HS-5 (cell line): ENCODE measurements at regions not wholly inside any gene's neighbourhood (a gene's known extent, or its start where the extent isn't known, plus 50 kb on each side); places are given as distances from the start of the nearest gene placed in this dataset.
"Not testable (repeated sequence)": the region's sequence is repeated elsewhere in the genome, so short reads cannot be mapped to it uniquely, and the experiment has no call there.

Experiments used
- DNase-seq: peaks from one replicate; pipeline ENCODE4 v3.0.0-alpha.2; 2012; ENCODE audit warnings: low read depth

GRCh38 chr6:11384531-11385309, 152.3 kb upstream of the NEDD9 start:
- DNase-seq = no peak

GRCh38 chr6:11381801-11382513, 149.5 kb upstream of the NEDD9 start:
- no peak for DNase-seq

DNA sequence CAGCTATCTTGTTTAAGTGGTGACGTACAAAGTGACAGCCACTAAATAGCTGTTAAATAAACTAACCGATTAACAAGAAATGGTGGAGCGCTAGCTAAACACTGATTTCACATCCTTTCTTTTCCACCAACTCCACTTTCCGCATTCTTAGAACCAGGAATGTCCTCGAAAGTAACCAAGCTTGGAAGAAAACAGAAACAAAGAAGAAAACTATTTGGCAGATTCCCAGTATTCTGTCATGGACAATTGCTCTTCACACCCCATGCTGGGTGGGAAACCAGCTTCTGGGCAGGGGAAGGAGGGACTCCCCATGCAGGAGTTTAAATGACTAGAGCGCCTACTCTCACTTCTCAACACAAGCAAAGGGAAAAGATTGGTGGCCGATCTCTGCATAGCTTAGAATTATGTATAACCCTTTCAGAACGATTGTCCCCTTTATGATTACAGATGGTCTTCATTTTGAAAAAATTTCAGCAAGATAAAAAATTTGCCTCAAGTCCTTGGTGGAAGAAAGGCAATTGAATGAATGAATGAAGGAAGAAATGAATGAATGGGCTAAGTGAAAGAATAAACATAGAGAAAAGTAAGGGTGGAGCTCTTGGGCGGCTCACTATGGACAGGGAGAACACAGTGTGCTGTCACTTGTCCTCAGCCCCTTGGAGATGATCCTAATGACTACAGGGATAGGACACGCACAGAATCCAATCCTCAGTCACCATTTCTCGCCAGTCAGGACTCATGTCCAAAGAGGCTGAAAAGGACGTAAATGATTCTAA, 148.7 kb upstream of the NEDD9 start:
- DNase-seq = no peak

DNA sequence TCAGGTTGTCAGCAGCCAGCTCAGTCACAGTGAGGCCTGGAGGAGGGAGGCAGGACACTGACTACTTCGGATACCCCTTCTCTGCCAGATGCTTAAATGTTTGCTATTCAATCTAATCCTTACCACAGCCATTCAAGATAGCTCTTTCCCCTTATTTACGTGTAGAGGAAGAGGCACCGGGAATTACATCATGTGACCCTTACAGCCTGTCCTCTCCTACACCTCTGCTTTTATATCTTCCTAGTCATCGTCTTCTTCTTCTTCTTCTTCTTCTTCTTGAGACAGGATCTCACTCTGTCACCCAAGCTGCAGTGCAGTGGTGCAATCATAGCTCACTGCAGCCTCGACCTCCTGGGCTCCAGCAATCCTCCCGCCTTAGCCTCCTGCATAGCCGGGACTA, 148.1 kb upstream of the NEDD9 start:
- DNase-seq = no peak

GRCh38 chr6:11379805-11380204, 147.3 kb upstream of the NEDD9 start:
- DNase-seq = no peak

- no peak for DNase-seq
These were observed 146.2 kb upstream of the NEDD9 start for GRCh38 chr6:11378639-11379038.

DNA sequence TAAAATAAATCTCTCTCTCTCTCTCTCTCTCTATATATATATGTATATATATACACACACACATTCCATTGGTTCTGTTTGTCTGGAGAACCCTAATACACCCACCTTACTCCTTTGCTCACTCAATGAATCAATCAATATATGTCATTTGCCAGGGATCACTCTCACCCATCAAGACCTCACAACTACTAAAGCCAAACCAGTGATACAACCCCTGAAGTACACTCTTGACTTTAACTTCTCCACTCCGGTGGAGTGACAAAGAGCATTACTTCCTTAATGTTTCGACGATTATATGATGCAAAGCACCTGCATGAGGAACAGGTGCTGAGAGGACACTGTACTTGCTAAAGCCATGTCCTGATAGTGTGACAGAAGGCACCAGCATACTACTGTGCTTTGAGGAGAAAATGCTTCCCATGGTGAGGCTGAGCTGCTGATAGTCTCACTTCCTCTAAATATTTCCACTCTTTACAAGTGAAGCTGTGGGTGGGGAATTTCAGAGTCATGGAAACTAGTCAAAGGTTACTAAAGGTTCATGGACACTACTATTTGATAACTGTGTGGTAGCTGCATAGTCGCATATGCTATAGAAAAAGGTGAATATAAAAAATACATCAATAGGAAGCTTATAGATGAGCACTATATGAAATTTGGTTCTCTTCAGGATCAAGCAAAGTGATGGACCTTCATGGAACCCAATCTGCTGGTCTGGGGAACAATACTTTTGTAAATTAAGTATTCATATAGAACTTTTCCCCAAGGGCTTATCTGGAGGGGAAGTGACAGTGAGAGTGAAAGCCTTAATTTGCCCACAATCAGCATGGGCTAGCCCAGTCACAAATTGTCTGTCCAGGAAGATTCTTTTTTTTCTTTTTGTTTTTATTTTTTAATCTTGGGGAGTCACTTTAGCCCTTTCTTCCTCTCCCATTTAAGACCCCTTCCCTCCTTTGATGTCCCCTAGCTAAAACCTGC, 141.9 kb upstream of the NEDD9 start:
- no peak for DNase-seq

- no peak for DNase-seq
These were observed 140.7 kb upstream of the NEDD9 start for GRCh38 chr6:11373208-11373607.

- DNase-seq = not testable (repeated sequence)
These were observed 139.8 kb upstream of the NEDD9 start for GRCh38 chr6:11372186-11372790.

DNA sequence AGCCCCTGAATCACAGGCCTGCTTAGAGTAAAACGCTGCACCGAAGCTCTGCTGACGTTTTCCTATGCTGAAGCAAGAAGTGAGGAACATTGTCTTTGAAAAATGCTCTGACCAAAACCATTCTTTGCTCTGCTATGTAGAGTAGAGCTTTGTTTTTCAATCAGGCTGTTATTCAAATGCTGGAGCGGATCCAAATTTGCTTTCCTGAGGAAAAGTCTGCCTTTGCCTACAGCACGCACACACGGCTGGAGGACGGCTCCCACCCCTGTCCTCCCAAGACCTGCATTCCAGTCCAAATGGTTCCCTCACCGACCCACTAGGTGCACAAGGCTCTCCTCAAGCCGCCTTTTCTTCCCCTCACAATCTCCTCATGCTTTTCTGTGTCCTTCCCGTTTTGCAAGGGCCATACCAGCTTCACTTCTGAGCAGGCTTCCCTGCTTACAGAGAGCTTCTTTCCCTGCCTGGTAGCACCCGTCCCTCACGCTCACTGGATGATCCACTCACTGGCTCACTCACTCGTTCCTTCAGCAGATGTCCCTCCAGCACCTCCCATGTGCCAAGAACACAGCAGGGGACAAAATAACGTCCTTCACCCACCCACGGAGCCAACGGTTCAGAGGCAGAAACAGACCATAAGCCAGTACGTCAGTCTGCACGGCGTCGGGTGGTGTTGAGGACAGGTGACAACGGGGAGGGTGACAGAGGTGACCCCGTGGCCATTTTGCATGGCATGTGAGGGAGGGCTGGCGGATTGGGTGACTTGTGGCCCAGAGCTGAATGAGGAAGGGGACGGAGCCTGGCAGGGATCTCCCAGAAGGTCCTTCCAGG, 137.9 kb upstream of the NEDD9 start:
- DNase-seq = no peak

DNA sequence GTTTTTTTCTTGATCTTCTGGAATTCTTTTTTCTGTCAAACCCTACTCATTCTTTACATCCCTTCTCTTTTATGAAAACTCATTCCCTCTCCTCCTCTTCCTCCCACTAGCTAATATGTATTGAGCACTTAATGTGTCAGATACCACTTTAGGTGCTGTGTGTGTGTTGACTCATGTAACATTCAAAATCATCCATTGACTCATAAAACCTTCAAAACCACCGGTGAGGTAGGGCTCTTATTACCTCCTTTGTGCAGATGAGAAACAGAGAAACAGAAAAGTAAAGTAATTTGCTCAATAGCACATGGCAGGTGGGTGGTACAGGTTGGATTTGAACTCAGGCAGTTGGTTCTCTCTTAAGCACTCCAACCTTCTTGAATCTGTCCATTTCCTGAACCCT, 136.3 kb upstream of the NEDD9 start:
- no peak for DNase-seq

DNA sequence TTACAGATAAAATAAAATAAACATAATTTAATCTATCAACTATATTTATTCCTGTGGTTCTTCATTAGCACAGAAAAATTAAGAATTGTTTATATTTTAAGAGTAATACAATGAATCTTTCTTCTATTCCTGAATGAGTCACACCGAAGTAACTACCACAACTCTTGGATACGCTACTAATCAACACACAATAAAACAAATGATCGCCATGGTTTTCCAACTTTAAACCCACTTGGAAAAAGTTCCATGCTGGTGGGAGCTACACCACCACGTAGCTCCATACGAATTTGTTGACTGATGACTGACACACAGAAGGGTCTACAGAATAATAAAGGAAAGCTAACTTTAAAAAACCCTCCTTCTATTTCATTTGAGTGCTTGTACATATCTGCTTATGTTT, 135.8 kb upstream of the NEDD9 start:
- no peak for DNase-seq

DNA sequence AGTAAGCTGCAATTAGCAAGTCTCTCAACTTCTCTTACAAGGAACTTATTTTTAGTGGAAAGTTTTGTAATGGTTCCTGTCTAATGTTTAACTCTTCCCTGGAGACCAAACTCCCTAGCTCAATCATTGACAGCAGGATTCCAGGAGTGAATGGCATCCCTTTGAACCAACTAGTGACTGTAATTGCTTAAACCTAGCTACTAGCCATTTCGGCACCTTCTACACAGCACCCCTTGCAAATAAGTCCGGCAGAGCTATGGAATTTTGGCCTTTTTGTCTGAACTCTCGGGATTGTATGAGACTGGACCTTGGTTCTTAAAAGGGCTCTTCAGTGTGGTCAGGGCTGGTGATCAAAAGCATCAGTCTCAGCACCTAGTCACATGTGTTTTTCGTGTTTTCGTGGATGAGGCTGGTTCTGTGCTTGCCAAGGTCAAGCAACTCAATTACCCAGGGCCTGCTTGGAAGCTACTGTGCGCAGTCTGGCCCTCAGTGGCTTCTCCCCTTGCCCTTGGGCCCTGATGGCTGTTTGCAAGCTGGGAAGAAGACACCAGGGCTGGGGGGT, 135.3 kb upstream of the NEDD9 start:
- DNase-seq = no peak

DNA sequence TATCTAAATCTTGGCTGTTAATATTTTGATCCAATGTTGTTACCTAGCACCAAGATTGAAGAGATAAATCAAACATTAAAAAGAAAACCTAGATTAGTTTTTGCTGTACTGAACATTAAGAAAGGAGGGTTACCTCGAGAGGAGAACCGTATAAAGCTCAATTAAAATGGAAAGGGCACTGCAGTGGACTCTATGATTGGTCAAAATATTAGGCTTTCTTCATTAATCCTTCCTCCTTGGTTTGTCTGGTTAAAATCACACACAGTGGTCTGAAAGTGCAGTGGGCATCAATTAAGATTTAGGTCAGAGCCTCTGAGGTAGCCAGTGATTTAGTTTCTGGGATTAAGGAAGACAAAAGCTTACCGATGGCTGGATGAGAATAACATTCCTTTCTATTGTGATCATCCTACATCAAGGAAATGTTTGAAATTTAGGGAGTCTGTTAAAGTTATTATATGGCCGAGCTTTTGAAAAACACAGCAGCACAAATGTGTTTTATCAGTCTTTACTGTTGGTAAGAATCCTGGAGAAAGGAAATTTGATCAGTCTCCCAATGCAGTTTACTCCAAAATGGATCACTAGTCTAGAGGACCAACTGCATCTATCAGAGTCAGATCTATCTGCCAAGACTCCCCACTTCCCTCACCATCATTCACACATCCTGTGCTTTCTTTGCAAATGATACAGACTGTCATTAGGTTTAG, 134.6 kb upstream of the NEDD9 start:
- DNase-seq = peak; percentile 30

GRCh38 chr6:11366183-11366933, 133.9 kb upstream of the NEDD9 start:
- no peak for DNase-seq

- no peak for DNase-seq
These were observed 132.5 kb upstream of the NEDD9 start for GRCh38 chr6:11364971-11365397.

DNA sequence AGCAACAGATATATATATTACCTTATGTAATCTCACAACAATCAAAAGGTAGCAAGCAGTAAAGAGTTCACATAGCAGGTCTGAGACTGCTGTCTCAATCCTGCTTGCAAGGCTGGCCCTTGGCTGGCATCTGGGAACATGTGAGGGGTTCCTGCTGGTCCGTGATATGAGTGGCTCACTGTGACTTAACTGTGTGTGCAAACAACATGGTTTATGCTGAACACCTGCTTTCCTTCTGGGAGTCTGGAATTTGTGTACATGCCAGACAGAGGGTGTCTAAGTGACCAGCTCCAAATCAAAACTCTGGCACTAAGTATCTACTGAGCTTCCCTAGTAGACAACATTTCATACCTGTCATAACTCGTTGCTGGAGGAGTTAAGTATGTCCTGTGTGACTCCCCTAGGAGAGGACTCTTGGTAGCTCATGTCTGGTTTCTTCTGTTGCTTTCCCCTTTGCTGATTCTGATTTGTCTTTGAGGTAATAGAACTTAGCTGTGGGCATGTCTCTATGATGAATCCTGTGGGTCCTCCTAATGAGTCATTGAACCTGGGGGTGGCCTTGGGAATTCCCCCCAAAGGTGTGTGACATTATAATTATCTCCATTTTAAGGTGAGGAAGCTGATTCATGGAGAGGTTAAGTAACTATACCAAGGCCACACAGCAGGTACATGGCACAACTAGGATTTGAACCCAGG, 131.6 kb upstream of the NEDD9 start:
- no peak for DNase-seq

DNA sequence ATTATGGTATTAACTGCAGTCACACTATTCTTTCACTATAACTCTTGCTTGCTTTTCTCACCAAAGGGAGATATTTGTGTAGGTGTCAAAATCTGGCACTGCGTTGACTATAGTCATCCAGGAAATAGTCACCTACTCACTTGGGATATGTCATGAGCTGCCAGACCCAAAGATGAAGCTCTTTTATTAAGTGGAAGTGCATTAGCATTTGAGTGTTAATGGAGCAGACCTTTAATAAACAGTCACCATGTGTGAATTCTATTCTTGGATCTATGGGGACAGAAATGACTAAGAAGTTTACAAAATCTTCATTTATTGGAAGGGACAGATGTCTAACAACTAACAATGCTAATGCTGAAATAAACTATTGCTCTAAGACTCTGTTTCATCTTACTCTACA, 130.1 kb upstream of the NEDD9 start:
- DNase-seq = no peak
